ENCODE measurements at regions not wholly inside any gene's neighbourhood (a gene's known extent, or its start where the extent isn't known, plus 50 kb on each side); places are given as distances from the start of the nearest gene placed in this dataset.

- DNase-seq: no peak
Measured at GRCh38 chr16:35296962-35297653, 1837.7 kb downstream of the TP53TG3F start.

- no peak for DNase-seq
Measured at GRCh38 chr16:35298460-35299243, 1839.2 kb downstream of the TP53TG3F start.

DNA sequence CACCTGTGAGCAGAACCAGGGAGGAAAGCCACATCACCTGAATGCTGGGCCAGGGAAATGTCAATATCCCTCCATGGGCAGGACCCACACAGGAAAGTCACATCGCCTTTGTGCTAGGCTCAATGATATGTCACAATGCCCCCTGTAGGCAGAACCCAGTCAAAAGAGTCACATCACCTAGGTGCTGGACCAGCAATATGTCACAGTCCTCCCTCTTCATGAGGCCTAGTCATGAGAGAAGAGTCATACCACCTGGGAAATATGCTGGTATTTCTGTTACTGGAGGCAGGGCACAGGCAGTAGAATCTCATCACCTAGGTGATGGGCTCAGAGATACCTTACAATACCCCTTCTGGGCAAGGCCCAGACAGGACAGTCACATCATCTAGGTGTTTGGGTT, 1843.4 kb downstream of the TP53TG3F start:
- no peak for DNase-seq

DNA sequence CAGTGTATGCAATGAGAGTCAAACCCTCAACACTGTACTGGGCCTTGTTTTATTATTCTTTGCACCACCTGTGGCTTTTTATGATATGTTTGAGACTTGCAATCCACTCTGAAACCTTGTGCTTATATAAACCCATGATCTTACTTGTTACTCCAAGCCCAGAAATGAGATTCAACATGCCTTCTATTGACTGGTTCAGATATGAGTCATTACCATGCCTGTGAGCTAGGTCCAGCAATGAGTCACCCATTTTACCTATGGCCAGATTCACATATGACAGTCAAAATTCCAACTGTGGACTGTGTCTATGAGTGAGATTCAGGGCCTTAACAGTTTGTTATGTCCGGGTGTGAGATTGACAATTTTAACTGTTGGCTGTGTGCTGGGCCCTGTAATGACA, 1846.1 kb downstream of the TP53TG3F start:
- DNase-seq: no peak

- no peak for DNase-seq
Measured at GRCh38 chr16:35306915-35307314, 1847.5 kb downstream of the TP53TG3F start.

GRCh38 chr16:35308674-35309073, 1849.3 kb downstream of the TP53TG3F start:
- DNase-seq: no peak

- no peak for DNase-seq
Measured at GRCh38 chr16:35310999-35311398, 1851.6 kb downstream of the TP53TG3F start.

DNA sequence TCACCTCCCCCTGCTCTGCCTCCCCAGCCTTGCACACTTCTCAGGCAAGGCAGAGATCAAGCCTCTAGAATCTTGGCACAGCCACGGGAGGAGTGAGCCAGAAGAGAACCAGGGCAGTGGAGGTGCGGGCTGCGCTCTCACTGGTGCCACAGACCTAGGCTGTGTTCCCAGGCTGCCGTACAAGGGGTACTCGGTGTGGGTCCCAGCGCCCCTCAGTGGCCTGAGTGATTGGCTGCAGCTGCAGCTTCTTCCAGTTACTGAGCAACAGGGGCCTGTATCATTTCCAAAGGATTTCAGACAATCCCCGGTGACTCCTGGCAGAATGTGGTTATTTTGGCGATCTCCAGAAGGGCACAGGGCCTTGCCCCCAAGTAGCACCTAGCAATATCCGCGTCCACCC, 1852.1 kb downstream of the TP53TG3F start:
- DNase-seq: no peak

- no peak for DNase-seq
Measured at GRCh38 chr16:35314298-35314697, 1854.9 kb downstream of the TP53TG3F start.

DNA sequence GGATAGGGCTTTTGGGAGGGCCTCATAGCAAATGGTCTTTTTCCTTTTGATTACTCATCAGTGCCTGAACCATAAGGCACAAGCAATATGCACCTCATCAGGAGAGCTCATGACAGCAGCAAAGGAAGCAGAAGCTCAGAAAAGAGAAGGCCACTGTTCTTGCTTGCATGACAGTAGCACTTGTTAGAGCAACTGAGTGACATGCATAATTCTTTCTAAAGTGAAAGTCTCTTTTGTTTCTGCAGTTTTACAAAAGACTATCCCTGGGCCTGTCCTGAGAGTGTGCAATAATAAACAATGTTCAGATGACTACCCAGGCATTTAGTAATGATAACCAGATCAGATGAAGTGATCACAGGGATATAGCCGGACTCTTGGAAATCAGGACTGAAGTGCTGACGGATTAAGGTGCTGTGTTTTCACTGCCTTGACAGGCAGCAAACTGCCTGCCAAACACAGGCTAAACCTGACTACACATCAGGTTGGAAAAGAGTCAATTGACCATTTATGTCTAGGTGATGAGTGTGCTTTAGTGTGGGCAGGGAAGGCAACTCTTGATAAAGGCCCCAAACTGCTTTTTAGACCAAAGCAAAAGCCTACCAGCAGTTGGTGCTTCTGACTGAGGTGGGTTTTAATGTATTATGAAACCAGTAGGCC, 1860.3 kb downstream of the TP53TG3F start:
- no peak for DNase-seq

DNA sequence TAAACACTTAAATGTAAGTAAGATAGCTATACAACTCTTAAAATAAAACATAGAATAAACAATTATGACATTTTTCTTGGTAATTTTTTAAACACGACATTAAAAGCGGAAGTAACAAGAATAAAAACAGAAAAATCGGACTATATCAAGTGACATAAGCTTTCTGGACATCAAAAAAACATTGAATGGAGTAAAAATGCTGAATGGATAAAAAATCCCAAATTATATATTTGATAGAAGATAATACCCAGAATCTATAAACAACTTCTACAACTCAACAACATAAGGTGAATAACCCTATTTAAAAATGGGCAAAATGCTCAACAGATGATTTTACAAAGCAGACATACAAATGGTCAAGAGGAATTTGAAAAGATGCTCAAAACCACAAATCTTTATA, 1866.5 kb downstream of the TP53TG3F start:
- DNase-seq: no peak

GRCh38 chr16:35339337-35339736, 1879.9 kb downstream of the TP53TG3F start:
- DNase-seq: no peak

- no peak for DNase-seq
Measured at GRCh38 chr16:35342012-35342411, 1882.6 kb downstream of the TP53TG3F start.

DNA sequence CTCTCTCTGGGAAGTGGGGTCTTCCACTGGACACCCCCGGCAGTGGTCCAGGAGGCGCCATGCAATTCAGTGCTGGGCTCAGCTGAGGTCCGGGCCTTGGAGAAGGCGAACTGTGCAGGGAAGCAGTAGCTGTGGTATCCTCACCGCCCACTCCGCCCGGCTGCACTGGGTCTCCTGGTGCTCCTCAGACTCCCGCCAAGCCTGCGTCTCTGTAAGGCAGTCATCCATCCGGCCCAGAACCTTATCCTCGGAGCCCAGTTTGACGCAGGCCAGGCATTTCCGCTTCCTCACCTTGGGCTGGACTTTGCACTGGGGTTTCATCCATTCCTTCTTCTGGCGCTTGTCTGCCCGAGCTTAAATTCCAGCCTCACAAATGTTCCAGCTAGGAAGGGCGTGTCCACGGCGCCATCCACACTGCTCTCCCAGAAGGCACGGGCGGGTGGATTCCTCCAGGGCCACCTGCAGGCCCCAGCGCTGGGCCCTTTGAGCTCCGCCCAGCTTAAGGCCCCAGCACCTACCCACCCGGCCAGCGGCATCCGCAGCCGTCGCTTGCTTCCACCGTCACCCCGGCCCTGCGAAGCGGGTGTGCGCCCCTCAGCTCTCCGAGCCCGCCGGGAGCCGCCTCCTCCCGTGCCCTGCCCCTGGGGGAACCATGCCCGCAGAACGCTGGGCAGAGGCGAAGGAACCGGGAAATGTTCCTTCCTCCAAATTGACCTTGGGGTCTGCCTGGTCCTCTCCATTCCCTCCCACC, 1884.8 kb downstream of the TP53TG3F start:
- no peak for DNase-seq

DNA sequence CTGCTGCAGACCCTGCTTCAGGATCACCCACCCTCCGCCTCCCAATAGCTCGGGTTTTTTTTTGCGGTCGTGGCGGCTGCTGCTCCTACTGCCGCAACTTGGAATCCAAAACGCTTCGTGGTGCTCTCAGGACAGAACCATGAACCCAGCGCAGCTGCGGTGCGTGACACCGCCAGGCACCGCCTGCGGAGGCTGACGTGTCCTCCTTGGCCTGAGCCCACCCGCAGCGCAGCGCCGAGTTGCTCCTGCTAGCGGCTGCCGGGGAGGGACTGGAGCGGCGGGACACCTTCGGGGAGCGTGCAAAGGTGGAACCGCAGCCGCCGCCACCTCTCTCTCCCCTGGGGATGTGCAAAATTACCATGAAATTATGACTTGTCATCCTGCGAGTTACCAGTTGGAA, 1893.0 kb downstream of the TP53TG3F start:
- no peak for DNase-seq

GRCh38 chr16:35363510-35363909, 1904.1 kb downstream of the TP53TG3F start:
- no peak for DNase-seq

- no peak for DNase-seq
Measured at GRCh38 chr16:35364263-35364662, 1904.9 kb downstream of the TP53TG3F start.

DNA sequence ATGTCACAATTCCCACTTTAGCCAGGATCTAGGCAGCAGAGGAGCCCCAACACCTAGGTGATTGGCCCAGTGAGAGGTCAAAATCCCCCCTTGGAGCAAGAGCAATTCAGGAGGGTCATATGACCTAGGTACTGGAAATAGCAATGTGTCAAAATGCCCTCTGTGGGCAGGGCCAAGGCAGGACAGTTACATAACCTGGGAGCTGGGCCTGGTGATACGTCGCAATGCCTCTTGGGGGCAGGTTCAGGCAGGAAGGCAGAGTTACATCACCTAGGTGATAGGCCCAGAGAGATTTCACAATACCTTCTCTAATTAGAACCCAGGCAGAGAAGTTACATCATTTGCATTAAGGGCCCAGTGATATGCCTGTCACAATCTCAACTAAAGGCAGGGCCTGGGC, 1906.3 kb downstream of the TP53TG3F start:
- DNase-seq: no peak

- no peak for DNase-seq
Measured at GRCh38 chr16:35370617-35371016, 1911.2 kb downstream of the TP53TG3F start.

DNA sequence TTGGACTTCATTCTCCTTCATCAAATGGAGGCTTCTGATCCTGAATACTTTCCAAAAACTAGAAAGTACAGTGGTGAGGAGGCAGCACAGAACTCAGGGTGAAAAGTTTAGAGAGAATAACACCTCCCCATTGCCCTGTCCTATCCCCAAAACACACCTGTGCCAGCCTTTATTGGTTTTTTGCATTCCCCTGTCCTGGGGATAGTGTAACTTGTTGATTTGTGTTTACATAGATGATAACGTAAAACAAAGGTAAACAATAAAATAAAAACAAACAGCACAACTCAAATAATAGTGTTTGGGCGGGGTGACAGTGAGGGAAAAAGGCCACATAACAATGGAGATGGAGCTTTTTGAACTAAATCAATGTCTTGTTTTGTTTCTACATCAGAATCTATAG, 1917.7 kb downstream of the TP53TG3F start:
- DNase-seq: no peak

DNA sequence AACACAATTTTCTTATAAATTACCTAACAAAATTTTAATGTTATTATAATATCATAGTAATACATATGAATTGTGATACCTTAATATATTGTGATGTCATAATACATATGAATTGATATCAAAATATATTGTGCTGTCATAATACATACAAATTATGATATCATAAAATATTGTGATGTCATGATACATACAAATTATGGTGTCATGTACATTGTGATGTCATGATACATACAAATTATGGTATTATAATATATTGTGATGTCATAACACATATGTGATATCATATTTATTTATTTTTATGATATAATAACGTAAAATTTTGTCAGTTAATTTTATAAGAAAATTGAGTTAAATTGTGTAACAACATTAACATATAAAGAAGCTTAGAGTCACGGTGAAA, 1927.2 kb downstream of the TP53TG3F start:
- DNase-seq: no peak

GRCh38 chr16:35391328-35391727, 1931.9 kb downstream of the TP53TG3F start:
- DNase-seq: peak in 1 of 2 experiments; percentile 42

DNA sequence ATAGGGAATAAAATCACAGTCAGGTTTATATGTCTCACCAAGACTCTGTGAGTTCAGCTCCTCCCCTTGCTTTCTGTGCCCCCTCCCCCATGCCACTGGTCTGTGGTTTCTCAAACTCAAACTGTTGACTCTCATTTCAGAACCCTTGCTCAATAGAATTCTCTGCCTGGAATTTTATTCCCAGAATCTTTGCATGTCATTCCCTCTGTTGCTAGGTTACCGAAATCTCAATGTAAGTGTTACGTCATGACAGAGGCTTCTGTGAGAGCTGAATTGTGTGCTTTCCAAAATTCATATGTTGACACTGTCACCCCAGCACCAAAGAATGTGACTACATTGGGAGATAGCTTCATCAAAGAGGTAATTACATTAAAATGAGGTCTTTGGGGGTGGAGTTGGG, 1938.8 kb downstream of the TP53TG3F start:
- DNase-seq: no peak

Measured in NCI-H524 (cell line).